ENCODE measurements at regions not wholly inside any gene's neighbourhood (a gene's known extent, or its start where the extent isn't known, plus 50 kb on each side); places are given as distances from the start of the nearest gene placed in this dataset.

DNA sequence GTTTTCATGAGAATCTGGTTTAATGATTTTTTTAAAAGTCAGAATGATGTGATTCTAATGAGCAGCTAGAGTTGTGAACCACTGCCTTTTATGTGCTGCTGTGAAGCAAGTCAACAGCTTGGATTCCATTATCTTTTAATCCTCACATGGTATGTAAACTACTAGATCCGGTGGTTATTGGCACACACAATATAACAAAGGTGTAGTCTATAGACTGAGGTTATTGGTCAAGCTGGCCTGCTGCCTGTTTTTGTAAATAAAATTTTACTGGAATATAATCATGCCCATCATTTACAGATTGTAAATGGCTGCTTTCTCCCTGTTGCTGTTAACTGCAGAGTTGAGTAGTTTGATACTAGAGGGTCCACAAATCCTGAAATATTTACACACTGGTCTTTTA, 103.1 kb downstream of the OTOL1 start:
- Histone ChIP-seq H4K20me1 (ENCODE audit: control insufficient read depth, insufficient read depth) (no peaks in the 10 kb centered on the region), H3K9ac (ENCODE audit: control insufficient read depth, insufficient read depth, low read length) (no peak overlapping the region), H2AFZ (ENCODE audit: control insufficient read depth, low read depth, low read length) (no peak overlapping the region), H3K27me3 (replicated peaks in 1 of 2; ENCODE audit: control insufficient read depth in 2 of 2, insufficient read depth in 2 of 2, low read length in 1 of 2) (no peaks in the 10 kb centered on the region), H3K4me3 (no peak overlapping the region), H3K79me2 (ENCODE audit: control insufficient read depth, insufficient read depth, low read length) (no peaks in the 10 kb centered on the region), H3K9me3 (replicated peaks; ENCODE audit: control insufficient read depth, insufficient read depth, low read length) (no peaks in the 10 kb centered on the region), H3K4me2 (ENCODE audit: control insufficient read depth, insufficient read depth) (no peak overlapping the region), H3K36me3 (ENCODE audit: control insufficient read depth in 2 of 2, insufficient read depth in 2 of 2, low read length in 1 of 2) (no peaks in the 10 kb centered on the region), H3K27ac (ENCODE audit: control insufficient read depth, insufficient read depth) (no peak overlapping the region), H3K4me1 (ENCODE audit: control insufficient read depth, insufficient read depth, low read length) (no peaks in the 10 kb centered on the region)
- no peak for TF ChIP-seq TCF7 (IDR thresholded peaks at IDR 0.05; ENCODE audit: borderline replicate concordance)
- TF ChIP-seq CREM (IDR thresholded peaks at IDR 0.05; ENCODE audit: low read depth) = no peak
- no peak for TF ChIP-seq TCF3 (IDR thresholded peaks at IDR 0.05; ENCODE audit: borderline replicate concordance, insufficient read depth, low read depth, low read length)
- no peak for TF ChIP-seq SREBF2 (IDR thresholded peaks at IDR 0.05; ENCODE audit: low read length)
- no peak for TF ChIP-seq BMI1 (IDR thresholded peaks at IDR 0.05; ENCODE audit: borderline replicate concordance)
- no TSS peak for BruUV-seq (replicated peaks)
- intact Hi-C loops (cut with micrococcal nuclease; ENCODE audit: unreplicated experiment) = no loop called here
- 0% methylated on average over 1 of the region's 1 CpG for WGBS (ENCODE audit: insufficient coverage, insufficient replicate concordance, low lambda C conversion rate, missing lambda C conversion rate)
- CTCF ChIA-PET = no interaction called here
- RAD21 ChIA-PET (ENCODE audit: unreplicated experiment) = no interaction called here
- no peak for FAIRE-seq
- ATAC-seq = no peak
- in situ Hi-C loops (cut with MboI) = no loop called here
- SMC1A ChIA-PET (ENCODE audit: uncharacterized antibody, unreplicated experiment) = no interaction called here
- DNase-seq (ENCODE audit: low read depth, low spot score) = no peak
- POLR2A ChIA-PET = no interaction called here

DNA sequence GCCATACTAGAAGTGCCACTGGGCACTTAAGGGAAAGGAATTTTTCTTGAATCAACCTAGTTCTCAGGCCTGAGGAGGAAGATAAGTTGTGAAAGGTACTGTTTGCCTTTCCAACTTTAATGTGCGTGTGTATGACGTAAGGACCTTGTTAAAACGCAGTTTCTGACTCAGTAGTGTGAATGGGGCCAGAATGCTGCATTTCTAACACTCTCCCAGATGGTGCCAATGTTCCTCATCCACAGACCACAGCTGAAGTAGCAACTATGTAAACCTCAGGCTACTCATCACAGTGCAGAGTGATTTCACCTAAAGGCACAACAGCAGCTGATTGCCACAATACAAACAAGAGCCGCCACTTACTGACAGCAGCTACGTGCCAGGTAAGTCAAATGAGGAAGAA, 103.6 kb downstream of the OTOL1 start:
- no peaks in the 10 kb centered on the region for H3K9me3 ChIP-seq (replicated peaks; ENCODE audit: control insufficient read depth, insufficient read depth, low read length)
- ChIA-PET CTCF (no interaction called here), RAD21 (ENCODE audit: unreplicated experiment) (no interaction called here), SMC1A (ENCODE audit: uncharacterized antibody, unreplicated experiment) (no interaction called here), POLR2A (no interaction called here)
- intact Hi-C loops (cut with micrococcal nuclease; ENCODE audit: unreplicated experiment) = no loop called here
- no peak overlapping the region for H3K9ac ChIP-seq (ENCODE audit: control insufficient read depth, insufficient read depth, low read length)
- H3K4me3 ChIP-seq = no peak overlapping the region
- TF ChIP-seq SIN3A (IDR thresholded peaks at IDR 0.05; ENCODE audit: low read depth, low read length) (no peak), SPI1 (IDR thresholded peaks at IDR 0.05; ENCODE audit: borderline replicate concordance, insufficient read depth, low read depth, low read length) (no peak), MYB (IDR thresholded peaks at IDR 0.05; ENCODE audit: borderline replicate concordance, low read depth, low read length) (no peak), KDM1A (IDR thresholded peaks at IDR 0.05; ENCODE audit: borderline replicate concordance) (no peak), EZH2 (IDR thresholded peaks at IDR 0.05; ENCODE audit: borderline replicate concordance, control insufficient read depth, low read depth, low read length) (no peak), SREBF1 (IDR thresholded peaks at IDR 0.05; ENCODE audit: low read length) (no peak), ZNF622 (IDR thresholded peaks at IDR 0.05) (no peak), ZNF217 (IDR thresholded peaks at IDR 0.05) (no peak)
- TF ChIP-seq, protein P1, sequence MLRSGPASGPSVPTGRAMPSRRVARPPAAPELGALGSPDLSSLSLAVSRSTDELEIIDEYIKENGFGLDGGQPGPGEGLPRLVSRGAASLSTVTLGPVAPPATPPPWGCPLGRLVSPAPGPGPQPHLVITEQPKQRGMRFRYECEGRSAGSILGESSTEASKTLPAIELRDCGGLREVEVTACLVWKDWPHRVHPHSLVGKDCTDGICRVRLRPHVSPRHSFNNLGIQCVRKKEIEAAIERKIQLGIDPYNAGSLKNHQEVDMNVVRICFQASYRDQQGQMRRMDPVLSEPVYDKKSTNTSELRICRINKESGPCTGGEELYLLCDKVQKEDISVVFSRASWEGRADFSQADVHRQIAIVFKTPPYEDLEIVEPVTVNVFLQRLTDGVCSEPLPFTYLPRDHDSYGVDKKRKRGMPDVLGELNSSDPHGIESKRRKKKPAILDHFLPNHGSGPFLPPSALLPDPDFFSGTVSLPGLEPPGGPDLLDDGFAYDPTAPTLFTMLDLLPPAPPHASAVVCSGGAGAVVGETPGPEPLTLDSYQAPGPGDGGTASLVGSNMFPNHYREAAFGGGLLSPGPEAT (IDR thresholded peaks at IDR 0.05; ENCODE audit: low read depth) = no peak
- H3K36me3 ChIP-seq (ENCODE audit: control insufficient read depth in 2 of 2, insufficient read depth in 2 of 2, low read length in 1 of 2) = no peaks in the 10 kb centered on the region
- H3K27me3 ChIP-seq (replicated peaks in 1 of 2; ENCODE audit: control insufficient read depth in 2 of 2, insufficient read depth in 2 of 2, low read length in 1 of 2) = no peaks in the 10 kb centered on the region
- no peak for FAIRE-seq
- H3K79me2 ChIP-seq (ENCODE audit: control insufficient read depth, insufficient read depth, low read length) = no peaks in the 10 kb centered on the region
- DNase-seq (ENCODE audit: low read depth, low spot score) = no peak
- no peak overlapping the region for H3K27ac ChIP-seq (ENCODE audit: control insufficient read depth, insufficient read depth)
- H4K20me1 ChIP-seq (ENCODE audit: control insufficient read depth, insufficient read depth) = no peaks in the 10 kb centered on the region
- WGBS (ENCODE audit: insufficient coverage, insufficient replicate concordance, low lambda C conversion rate, missing lambda C conversion rate) = 1% methylated on average over 5 of the region's 5 CpGs
- ATAC-seq = peak; percentile 58
- BruUV-seq (replicated peaks) = no TSS peak
- no peak overlapping the region for H2AFZ ChIP-seq (ENCODE audit: control insufficient read depth, low read depth, low read length)
- H3K4me1 ChIP-seq (ENCODE audit: control insufficient read depth, insufficient read depth, low read length) = no peaks in the 10 kb centered on the region
- in situ Hi-C loops (cut with MboI) = no loop called here
- H3K4me2 ChIP-seq (ENCODE audit: control insufficient read depth, insufficient read depth) = no peak overlapping the region
